ENCODE measurements at regions not wholly inside any gene's neighbourhood (a gene's known extent, or its start where the extent isn't known, plus 50 kb on each side); places are given as distances from the start of the nearest gene placed in this dataset.

DNA sequence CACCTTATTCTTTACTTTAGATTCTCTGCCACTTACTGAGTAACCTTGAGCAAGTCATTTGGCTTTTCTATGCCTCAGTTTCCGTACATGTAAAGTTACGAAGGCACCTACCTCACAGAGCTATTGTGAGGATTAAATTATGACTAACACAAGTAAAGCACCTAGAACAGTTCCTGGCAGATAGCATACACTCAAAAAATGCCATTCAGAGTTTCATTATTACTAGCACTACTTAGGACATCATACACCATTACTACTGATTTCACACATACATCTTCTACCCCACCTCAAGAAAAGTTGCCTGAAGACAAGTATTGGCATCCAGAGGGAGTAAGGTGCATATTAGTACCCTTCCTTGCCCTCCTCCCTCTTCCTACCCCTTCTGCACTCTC lies 107.8 kb downstream of the OGFRL1 start:
- TF ChIP-seq, protein P1, sequence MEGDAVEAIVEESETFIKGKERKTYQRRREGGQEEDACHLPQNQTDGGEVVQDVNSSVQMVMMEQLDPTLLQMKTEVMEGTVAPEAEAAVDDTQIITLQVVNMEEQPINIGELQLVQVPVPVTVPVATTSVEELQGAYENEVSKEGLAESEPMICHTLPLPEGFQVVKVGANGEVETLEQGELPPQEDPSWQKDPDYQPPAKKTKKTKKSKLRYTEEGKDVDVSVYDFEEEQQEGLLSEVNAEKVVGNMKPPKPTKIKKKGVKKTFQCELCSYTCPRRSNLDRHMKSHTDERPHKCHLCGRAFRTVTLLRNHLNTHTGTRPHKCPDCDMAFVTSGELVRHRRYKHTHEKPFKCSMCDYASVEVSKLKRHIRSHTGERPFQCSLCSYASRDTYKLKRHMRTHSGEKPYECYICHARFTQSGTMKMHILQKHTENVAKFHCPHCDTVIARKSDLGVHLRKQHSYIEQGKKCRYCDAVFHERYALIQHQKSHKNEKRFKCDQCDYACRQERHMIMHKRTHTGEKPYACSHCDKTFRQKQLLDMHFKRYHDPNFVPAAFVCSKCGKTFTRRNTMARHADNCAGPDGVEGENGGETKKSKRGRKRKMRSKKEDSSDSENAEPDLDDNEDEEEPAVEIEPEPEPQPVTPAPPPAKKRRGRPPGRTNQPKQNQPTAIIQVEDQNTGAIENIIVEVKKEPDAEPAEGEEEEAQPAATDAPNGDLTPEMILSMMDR (IDR thresholded peaks at IDR 0.05): no peak
- TF ChIP-seq POLR2AphosphoS5 (IDR thresholded peaks at IDR 0.05) (no peak), POLR2A (IDR thresholded peaks at IDR 0.05) (no peak)

Data from breast epithelium (tissue), 3 donors.